Lung microvascular endothelial cell (primary cell): ENCODE measurements at regions not wholly inside any gene's neighbourhood (a gene's known extent, or its start where the extent isn't known, plus 50 kb on each side); places are given as distances from the start of the nearest gene placed in this dataset.
"Not testable (repeated sequence)": the region's sequence is repeated elsewhere in the genome, so short reads cannot be mapped to it uniquely, and the experiment has no call there.

ENCODE experiments used
- DNase-seq, 2 donors: peaks; one replicate each; pipeline versions ENCODE4 v3.0.0 to v3.0.0-alpha.2; 2010; ENCODE audit warnings: low read depth in 2 of 2

DNA sequence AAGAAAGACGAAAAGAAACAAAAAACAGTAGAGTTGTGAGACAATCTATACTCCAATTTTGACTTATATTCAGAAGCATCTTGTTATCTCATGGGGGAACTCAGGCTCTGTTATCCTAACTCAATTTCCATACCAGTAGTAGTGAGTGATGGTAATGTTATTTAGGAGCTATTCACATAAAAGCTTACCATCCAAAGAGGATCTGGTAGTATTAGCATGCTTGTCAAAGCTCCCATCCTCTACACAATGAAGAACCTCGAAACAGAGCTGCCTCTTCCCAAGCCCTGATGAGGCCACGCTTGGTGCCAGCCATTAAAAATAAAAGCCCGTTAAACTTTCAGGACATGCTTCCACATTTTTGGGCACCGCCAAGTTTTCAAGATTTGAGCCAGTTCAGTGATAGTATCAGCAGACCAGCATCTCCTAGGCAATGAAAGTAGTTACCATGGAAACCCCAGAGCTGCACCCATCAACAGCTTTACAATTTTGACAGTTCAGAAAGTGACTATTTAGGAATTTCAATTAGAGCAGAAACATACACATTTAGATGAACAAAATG, 173.3 kb downstream of the CD83 start:
- no peak for DNase-seq

DNA sequence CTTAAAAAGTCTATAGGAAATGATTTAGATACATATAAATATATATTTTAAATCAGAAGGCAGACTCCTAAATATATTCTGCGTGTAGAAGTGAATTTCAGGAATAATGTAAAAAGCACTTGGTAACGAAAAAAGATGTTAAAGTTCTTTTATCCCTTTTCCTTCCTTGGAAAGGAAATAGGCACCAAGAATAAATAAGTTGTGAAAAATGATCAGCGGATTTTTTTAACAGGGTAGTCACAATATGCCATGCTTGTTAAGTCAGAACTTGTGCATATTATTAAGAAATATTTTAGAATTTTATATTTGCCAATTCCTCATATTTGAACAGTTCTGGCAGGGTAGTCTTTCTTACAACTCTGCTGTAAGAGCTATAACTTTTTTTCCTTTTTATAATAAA, 173.8 kb downstream of the CD83 start:
- no peak for DNase-seq

DNA sequence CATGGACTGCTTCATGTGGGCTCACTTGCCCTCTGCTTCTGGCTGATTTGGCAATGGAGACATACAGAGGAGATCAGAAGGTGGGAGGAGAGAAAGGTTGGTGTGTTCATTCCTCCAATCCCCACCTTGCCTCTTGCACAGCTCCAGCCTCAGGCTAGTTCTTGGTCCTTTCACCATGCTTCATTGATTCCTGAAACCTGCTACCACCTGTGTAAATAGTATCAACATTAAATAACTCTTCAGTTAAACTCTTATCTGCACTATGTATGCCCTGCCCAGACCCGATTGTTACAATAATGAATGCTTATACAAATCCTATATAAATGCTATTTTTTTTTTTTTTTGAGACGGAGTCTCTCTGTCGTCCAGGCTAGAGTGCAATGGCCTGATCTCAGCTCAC, 174.5 kb downstream of the CD83 start:
- DNase-seq: no peak

DNA sequence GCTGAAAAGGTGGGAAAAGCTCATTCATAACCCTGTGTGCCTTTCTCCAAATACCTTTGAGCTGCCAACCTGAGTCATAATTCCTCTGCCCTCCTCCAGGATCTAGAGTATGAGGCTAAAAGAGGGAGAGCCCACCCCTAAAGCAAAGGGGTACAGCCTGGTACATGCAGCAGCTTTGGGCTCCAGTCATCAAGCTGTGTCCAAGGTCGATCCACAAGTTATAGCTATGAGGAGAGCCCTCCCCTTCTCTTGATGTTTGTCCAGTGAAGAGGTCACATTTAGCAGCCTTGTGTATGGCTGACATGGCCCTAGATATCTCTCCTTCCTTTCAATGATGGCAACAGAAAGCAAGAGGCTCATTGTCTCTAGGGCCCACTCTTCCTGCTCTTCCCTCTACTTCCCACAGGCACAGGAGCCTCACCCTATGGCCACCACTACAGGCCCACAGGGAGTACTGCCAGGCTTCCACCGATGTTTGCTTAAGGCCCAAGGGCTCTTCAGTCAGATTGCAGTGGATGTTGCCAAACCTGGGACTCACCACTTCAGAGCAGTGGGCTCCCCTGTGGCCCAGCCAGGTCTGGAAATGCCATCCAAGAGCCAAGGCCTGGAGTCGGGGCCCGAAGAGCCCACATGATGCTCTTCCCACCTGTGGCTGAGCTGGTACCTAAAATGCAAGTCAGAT, 176.8 kb downstream of the CD83 start:
- DNase-seq: no peak

DNA sequence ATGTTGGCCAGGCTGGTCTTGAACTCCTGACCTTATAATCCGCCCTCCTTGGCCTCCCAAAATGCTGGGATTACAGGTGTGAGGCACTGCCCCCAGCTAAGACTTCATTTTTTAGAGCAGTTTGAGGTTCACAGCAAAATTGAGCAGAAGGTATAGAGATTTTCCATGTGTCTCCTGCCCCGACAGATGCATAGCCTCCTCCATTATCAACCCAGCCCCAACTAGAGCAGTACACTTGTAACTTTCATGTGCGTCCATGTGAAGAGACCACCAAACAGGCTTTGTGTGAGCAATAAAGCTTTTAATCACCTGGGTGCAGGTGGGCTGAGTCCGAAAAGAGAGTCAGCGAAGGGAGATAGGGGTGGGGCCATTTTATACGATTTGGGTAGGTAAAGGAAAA, 179.1 kb downstream of the CD83 start:
- DNase-seq: not testable (repeated sequence)

DNA sequence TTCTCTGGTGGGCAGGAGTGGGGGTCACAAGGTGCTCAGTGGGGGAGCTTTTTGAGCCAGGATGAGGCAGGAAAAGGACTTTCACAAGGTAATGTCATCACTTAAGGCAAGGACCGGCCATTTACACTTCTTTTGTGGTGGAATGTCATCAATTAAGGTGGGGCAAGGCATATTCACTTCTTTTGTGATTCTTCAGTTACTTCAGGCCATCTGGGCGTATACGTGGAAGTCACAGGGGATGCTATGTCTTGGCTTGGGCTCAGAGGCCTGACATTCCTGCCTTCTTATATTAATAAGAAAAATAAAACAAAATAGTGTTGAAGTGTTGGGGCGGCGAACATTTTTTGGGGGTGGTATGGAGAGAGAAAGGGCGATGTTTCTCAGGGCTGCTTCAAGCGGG, 179.5 kb downstream of the CD83 start:
- DNase-seq: not testable (repeated sequence)

DNA sequence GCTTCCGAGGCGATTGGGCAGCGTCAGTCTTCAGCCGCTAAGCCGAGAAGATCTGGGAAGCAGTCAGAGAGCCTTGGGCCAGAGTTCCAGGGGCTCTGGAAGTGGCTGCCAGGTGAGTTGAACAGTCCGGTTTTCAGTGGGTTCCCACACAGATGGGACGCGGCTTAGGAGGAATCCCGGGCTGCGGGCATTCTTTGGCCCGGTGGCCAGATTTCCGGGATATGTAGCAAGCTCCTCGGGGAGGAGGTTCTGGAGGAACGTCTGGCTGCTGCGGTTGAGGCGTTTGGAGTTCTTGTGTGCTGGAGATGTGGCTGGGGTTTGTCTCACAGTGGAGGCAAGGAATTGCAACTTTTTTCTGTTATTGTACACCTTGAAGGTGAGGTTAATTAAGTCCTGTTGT, 182.6 kb downstream of the CD83 start:
- DNase-seq: not testable (repeated sequence)

DNA sequence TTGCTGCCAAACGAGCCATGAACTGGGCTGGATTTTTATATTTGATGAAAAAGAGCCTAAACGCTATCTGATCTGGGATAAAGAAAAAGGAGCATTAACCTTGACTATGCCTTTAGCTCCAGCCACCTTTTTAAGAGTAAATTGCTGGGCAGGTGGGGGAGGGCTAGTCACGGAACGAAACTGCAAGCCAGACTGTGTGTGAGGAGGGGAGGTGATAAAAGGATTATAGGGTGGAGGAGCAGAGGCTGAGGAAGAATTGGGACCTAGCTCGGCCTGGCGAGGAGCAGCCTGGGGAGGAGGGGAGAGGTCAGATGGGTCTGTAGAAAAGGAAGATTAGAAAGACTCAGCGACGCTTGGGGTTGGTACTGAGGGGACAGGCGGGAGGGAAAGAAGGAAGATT, 183.1 kb downstream of the CD83 start:
- not testable (repeated sequence) for DNase-seq

DNA sequence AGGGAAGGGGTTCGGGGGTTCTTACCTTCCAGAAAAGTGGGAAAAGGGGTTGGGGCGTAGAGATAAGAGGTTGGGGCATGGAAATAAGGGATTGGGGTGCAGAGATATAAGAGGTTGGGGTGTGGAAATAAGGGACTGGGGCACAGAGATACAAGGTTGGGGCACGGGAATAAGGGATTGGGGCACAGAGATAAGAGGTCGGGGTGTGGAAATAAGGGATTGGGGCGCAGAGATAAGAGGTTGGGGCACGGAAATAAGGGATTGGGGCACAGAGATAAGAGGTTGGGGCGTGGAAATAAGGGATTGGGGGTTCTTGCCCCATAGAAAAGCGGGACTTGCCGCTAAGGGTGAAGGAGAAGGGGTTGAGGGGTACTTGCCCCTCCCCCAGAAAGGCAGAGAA, 183.9 kb downstream of the CD83 start:
- not testable (repeated sequence) for DNase-seq

DNA sequence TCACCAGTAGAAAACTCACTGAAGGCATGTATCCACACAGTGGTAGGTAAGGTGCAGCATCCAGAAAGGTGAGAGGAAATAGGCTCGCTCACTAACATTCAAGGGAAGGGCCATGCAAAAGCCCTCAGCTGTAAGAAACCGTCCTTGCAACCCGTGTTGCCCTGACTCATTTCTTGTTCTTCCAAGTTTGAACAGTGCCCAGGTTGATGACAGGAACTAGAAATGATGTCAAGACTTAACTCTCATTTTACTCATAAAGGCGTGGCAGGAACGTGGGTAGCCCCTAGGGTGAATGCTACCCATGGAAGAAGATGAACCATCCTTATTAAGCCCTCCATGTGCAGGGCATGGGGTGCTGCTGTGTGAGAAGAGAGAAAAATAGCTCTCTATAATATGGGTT, 187.6 kb downstream of the CD83 start:
- DNase-seq: no peak

DNA sequence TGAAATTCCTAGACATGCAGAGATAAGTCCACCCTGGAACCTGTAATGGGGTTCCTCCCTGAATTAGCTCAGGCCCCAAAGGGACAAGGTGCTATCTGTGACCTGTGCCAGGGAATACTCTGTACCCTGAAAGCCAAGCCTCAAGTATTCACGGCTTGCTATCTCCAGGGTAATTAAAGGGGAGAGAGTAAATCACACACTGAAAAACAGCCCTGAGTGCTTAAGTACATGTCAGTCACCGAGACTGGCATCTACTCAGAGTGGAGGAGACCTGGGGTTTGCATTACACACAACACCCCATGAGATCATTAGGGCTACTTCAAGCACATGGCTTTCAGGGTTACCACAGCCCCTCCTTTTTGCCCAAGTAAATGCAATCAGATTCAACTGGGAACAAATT, 188.1 kb downstream of the CD83 start:
- no peak for DNase-seq

DNA sequence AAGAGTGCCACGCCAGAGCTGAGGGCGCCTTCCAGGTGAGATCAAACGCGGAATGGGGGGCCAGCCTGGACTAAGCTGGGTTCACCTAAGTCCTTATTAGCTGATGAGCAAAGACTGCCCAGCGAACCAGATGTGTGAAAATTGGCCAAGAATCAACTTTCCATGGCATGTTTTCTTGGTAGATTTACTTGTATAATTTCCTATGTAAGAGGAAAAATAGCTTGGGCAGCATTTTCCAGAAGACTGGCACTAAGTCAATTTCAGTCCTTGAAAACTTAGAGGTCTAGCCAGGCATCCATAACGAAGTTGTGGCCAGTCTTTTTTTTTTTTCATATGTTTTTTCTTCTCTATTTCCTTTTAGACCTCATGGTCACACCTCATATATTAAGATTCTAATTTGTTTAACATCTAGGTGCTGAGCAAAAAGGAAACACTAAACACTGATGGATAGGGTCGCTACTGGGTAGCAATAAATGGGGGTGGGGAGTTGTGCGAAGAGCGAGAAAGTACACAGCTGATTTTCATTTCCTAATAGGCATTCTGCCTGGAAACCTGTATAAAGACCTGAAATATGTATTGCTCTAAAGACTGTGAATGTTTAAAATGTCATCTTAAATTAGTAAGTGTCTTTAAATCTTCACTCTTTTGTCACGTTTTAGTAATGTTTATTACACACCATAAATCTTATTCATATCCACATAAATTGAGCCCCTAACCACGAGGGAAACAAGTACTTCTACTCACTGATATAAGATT, 188.8 kb downstream of the CD83 start:
- no peak for DNase-seq

DNA sequence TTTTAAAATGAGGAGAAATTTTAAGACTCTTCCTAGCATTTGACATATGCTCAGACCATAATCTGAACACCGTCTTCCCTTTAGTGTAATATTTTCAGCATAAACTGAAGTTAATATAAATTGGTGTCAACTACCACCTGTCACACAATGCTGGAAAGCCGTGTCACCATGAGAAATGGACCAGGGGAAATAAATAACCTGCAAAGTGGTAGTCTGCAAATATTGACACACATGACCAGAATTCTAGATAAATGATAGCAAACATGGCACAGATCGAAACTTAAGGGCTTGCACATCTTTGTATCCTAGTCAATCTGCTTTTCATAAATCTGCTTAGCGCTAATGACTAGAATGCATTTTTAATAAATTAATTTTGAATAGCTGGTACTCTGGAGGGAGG, 191.9 kb downstream of the CD83 start:
- no peak for DNase-seq

DNA sequence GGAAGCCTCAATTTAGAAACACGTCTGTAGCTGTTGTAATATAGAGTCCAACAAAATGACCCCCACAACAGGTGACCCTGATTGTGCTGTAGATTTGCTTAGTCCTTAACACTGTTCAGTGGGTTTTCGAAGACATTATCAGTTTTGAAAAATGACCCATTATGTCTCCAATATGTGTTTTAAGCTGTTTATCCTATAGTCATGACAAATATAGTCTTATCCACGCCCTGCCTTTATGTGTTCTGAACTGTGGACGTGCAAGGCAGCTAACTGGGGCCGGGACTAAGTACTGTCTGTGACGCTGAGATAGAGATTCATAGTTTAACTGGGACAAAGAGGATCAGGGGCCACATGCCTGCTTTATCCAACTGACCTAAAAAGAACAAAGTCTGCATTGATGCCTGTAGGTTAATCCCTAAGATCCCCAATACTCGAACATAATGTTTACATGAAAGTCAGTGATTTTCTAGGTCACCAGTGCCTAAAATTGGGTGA, 192.4 kb downstream of the CD83 start:
- no peak for DNase-seq

DNA sequence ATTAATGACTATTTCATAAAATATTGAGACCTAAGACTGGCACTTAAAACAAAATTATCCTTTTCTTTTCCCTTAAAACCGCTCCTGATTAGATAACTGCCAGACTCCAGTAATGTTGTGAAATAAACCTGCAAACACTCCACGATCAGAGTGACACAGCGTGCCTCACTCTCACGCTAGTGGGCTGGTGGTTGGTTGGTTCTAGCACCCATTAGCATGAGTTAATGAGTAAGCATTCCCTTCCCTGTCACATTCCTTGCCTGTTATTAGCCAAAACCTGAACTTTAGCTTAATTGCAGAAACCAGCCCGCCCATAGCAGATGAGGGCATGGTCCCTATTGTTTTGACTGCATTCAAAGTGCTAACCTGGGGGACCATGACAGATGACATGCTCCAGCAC, 193.4 kb downstream of the CD83 start:
- DNase-seq: no peak

DNA sequence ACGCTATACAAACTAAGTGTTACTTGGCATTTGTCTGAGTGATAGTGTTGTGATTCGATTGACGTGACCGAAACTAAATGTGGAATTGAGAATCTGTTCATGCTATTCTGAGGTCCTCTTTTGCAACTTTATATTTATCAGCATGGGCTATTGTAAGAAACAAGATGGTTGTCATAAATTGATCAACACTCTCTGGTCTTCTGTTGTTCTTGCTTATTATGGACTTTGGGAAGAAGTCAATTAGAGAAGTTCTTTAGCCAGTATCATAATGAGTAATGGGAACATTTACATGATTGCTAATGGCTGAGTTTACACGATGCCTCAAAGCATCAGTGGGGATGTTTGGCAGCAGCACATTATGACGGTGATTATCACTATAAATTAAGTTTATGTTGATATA, 195.0 kb downstream of the CD83 start:
- no peak for DNase-seq

DNA sequence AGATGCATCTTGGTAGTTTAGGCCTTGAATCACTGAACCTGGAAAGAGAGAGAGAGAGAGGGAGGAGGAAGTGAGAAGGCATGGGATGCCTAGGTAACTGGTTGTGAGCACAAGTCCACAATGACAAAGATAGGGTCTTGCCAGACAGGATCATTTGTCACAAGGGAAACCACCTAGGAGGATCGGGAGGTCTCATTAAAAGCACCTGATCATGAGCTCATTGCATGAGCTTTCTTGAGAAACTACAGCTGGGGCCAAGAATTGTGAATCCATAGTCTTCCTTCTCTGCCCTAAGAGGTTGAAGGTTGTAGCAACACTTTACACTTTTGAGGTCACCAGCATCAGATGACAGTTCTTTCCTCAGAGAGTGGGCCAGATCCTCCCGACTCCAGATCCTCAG, 195.7 kb downstream of the CD83 start:
- DNase-seq: no peak

DNA sequence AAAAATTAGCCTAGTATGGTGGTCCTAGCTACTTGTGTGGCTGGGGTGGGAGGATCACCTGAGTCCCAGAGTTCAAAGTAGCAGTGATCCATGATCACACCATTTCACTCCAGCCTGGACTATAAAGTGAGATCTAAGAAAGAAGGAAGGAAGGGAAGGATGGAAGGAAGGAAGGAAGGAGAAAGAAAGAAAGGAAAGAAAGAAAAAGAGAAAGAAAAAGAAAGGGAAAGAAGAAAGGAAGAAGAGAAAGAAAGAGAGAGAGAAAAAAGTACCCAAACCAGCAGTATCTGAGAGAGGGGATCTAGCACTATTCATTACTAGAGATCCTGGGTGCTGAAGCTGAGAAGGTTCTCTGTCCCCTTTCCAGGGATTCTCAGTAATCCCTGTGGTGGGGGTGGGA, 197.8 kb downstream of the CD83 start:
- no peak for DNase-seq

DNA sequence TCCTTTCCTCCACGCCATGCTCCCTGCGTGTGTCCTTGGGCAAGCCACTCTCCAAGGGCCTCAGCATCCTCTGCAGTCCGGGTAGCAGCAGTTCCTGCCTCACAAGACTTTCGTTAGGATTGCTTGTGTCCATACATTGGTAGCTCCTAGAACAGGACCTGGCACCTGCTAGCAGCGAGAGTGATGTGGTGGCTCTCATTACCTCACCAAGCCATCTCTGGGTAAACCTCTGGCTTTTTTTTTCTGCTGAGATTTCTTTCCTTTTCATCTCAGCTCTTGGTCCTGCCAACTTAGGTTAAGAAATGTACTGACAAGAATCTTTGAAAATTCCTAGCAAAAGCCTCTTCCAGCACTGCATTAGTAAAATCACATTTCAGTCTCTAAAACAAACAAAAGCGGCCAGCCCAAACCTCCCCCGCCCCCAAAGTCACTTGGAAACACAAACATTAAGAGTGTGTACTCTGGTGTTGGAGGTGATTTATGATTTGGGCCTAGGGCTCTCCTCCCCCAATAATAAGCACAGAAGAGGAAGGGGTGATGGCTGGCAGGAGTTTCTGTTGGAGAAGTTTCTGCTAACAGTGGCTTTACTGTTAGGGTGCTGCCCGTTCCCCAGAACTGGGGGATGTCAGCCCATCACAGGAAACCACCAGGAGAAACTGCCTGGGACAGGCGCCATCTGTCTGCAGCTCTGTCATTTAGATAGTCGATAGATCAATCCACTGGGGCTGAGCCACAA, 199.2 kb downstream of the CD83 start:
- no peak for DNase-seq

DNA sequence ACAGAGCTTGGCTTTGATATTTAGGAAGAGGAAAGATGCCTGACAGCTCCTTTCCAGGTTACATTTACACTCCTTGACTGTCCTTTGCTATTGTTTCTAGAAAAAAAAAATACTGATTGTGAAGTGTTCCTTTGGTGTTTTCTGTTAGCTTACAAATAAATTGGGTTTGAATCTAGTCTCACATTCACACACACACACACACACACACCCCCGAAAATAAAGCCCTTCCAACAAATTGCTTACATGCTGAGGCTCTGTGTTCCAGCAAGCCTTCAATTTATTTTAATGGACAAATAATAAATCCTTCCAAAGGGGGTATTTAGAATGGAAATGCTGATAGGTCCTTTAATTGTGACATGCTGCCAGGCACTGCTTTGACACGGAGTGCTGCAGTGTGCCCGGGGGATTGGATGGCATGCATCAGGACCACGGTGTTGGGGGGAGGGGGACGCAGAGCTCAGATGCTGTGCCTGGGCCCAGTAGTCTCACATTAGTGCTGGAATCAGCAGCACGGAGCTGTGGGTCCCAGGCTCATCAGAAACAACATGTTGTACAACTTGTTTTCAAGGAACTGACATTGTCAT, 199.9 kb downstream of the CD83 start:
- DNase-seq: no peak

DNA sequence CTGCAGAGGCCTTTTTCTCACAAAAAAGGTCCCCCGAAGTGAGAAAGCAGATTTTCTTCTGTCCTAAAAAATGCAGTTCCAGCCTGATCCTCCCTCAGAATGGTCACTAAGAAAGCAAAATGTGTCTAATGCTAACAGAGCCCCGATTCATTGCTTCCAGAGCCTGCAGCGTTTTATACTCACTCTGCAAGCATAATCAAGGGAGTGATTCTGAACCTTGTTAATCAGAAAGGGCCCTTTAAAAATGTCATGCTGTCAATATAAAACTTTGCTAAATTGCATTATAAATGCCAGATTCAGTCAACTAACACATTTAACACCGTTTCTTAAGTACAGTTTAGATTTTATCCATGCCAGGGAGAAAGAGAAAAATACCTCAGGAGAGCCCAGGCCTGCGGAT, 202.8 kb downstream of the CD83 start:
- no peak for DNase-seq
